ENCODE measurements at regions not wholly inside any gene's neighbourhood (a gene's known extent, or its start where the extent isn't known, plus 50 kb on each side); places are given as distances from the start of the nearest gene placed in this dataset.

GRCh38 chrX:40523852-40524251 lies 56.9 kb upstream of the ATP6AP2 start:
- TF ChIP-seq CTCF (IDR thresholded peaks at IDR 0.05; ENCODE audit: insufficient read depth, low read length) (no peak), POLR2AphosphoS5 (IDR thresholded peaks at IDR 0.05; ENCODE audit: low read depth) (no peak), SPI1 (IDR thresholded peaks at IDR 0.05; ENCODE audit: borderline replicate concordance, low read depth) (no peak), REST (IDR thresholded peaks at IDR 0.05; ENCODE audit: insufficient replicate concordance, low read depth) (no peak), GABPA (IDR thresholded peaks at IDR 0.05; ENCODE audit: low read depth) (no peak)
